ENCODE measurements at regions not wholly inside any gene's neighbourhood (a gene's known extent, or its start where the extent isn't known, plus 50 kb on each side); places are given as distances from the start of the nearest gene placed in this dataset.

DNA sequence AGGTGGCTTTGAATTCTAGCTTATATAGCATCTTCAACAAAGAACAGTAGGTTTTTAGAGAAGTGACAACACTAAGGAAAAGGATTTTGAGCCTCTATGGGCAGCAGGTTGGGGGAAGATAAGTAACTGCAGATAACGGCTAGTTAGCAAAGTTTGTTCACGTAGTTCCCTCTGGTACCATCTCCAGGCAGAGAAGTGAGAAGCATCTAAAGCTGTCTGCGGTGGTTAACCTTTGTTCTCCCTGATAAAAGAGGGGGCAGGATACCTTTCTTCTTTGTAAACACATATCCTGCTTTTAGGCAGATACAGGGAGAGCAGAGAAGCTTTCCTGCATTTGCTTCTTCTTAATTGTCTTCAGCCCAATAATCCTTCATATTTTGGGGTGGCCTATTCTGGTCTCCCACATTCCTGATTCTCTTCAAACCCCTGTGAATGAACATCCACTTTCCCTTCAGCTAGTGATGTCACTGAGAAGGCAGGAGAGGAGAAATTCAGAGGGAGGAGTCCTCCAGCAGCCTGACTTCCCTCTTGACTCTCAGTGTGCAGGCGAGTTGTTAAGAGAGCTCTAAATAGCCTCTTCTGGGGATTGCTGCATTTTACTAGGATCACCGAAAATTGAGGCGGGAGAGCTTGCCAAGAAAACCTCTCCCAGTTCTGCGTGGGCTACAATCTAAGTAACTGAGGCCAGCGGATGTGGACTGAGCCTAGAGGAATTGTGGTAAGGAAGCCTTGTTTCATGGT lies 393.7 kb upstream of the C2CD4B start:
- Mint-ChIP-seq H3K4me1 (ENCODE audit: insufficient read depth, unreplicated experiment) (no peaks in the 10 kb centered on the region), H3K27me3 (ENCODE audit: insufficient read depth, unreplicated experiment) (no peaks in the 10 kb centered on the region), H3K27ac (ENCODE audit: low read depth, unreplicated experiment) (no peak overlapping the region), H3K36me3 (ENCODE audit: insufficient read depth, unreplicated experiment) (no peaks in the 10 kb centered on the region), H3K9me3 (ENCODE audit: unreplicated experiment) (no peaks in the 10 kb centered on the region), H3K4me3 (ENCODE audit: unreplicated experiment) (no peak overlapping the region)
- intact Hi-C loops (cut with micrococcal nuclease) = no loop called here
- BruUV-seq (replicated peaks) = no TSS peak
- TF ChIP-seq, protein P1, sequence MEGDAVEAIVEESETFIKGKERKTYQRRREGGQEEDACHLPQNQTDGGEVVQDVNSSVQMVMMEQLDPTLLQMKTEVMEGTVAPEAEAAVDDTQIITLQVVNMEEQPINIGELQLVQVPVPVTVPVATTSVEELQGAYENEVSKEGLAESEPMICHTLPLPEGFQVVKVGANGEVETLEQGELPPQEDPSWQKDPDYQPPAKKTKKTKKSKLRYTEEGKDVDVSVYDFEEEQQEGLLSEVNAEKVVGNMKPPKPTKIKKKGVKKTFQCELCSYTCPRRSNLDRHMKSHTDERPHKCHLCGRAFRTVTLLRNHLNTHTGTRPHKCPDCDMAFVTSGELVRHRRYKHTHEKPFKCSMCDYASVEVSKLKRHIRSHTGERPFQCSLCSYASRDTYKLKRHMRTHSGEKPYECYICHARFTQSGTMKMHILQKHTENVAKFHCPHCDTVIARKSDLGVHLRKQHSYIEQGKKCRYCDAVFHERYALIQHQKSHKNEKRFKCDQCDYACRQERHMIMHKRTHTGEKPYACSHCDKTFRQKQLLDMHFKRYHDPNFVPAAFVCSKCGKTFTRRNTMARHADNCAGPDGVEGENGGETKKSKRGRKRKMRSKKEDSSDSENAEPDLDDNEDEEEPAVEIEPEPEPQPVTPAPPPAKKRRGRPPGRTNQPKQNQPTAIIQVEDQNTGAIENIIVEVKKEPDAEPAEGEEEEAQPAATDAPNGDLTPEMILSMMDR (IDR thresholded peaks at IDR 0.05; ENCODE audit: unreplicated experiment) = no peak
- POLR2A ChIA-PET = interaction anchor here (0.6 kb wide), 1 partner anchor 54 kb away, joined by 3 read pairs; no protein-coding TSS in a partner anchor
- no peak for DNase-seq (ENCODE audit: unreplicated experiment)
- CTCF ChIA-PET = interaction anchor here (0.5 to 0.6 kb wide), 2 partner anchors 83 to 117 kb away, joined by 3 read pairs; no protein-coding TSS in a partner anchor

DNA sequence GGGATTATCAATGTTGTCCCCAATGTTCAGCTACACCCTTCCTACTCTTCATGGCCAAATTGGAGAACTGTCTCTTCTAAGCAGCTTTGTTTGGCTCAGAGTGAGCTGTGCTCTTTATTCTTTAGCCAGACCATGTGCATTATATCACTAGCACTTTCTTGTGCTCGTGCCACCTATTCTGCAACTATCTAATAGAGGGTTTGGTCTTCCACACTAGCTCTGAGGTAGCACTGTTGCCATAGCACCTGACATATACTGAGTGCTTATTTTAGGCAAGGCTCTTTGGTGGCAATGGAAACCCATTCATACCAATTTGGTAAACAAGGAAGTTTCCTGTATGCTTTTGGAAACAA lies 394.3 kb upstream of the C2CD4B start:
- CTCF ChIA-PET = interaction anchor here (0.5 kb wide), 1 partner anchor 82 kb away, joined by 3 read pairs; no protein-coding TSS in a partner anchor
- POLR2A ChIA-PET = no interaction called here
- no peak overlapping the region for H3K27ac Mint-ChIP-seq (ENCODE audit: low read depth, unreplicated experiment)
- intact Hi-C loops (cut with micrococcal nuclease) = no loop called here
- DNase-seq (ENCODE audit: unreplicated experiment) = no peak
- H3K9me3 Mint-ChIP-seq (ENCODE audit: unreplicated experiment) = no peaks in the 10 kb centered on the region
- H3K36me3 Mint-ChIP-seq (ENCODE audit: insufficient read depth, unreplicated experiment) = no peaks in the 10 kb centered on the region
- no peaks in the 10 kb centered on the region for H3K27me3 Mint-ChIP-seq (ENCODE audit: insufficient read depth, unreplicated experiment)
- no peaks in the 10 kb centered on the region for H3K4me1 Mint-ChIP-seq (ENCODE audit: insufficient read depth, unreplicated experiment)
- no peak overlapping the region for H3K4me3 Mint-ChIP-seq (ENCODE audit: unreplicated experiment)
- TF ChIP-seq, protein P1 (IDR thresholded peaks at IDR 0.05; ENCODE audit: unreplicated experiment) = no peak
- no TSS peak for BruUV-seq (replicated peaks)

DNA sequence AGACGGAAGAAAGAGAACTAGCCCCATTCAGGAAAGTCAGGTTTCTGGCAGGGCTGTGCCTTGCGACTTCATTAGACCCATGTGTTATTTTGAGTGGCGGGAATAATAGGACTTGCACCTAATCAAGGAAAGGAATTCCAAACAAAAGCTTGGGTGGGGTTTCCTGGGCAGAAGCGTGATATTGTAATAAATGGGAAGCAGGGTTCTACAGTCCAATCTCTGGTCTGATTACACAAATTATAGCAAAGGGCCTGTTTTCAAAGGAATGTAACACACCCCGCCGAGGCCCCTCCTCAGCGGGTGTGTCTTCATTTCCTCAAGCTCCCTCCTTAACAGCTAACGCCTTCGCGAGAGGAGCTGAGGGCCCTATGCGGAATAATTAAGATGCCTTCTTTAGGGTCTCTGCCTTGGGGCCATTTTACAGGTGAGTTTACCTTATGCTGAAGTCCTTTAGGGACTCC lies 396.0 kb upstream of the C2CD4B start:
- Mint-ChIP-seq H3K9me3 (ENCODE audit: unreplicated experiment) (no peaks in the 10 kb centered on the region), H3K27ac (ENCODE audit: low read depth, unreplicated experiment) (no peak overlapping the region), H3K4me3 (ENCODE audit: unreplicated experiment) (no peak overlapping the region), H3K36me3 (ENCODE audit: insufficient read depth, unreplicated experiment) (no peaks in the 10 kb centered on the region), H3K4me1 (ENCODE audit: insufficient read depth, unreplicated experiment) (no peaks in the 10 kb centered on the region), H3K27me3 (ENCODE audit: insufficient read depth, unreplicated experiment) (no peaks in the 10 kb centered on the region)
- POLR2A ChIA-PET = no interaction called here
- TF ChIP-seq, protein P1 (IDR thresholded peaks at IDR 0.05; ENCODE audit: unreplicated experiment) = no peak
- DNase-seq (ENCODE audit: unreplicated experiment) = no peak
- BruUV-seq (replicated peaks) = no TSS peak
- CTCF ChIA-PET = interaction anchor here (0.6 kb wide), 1 partner anchor 128 kb away, joined by 3 read pairs; no protein-coding TSS in a partner anchor
- intact Hi-C loops (cut with micrococcal nuclease) = no loop called here

DNA sequence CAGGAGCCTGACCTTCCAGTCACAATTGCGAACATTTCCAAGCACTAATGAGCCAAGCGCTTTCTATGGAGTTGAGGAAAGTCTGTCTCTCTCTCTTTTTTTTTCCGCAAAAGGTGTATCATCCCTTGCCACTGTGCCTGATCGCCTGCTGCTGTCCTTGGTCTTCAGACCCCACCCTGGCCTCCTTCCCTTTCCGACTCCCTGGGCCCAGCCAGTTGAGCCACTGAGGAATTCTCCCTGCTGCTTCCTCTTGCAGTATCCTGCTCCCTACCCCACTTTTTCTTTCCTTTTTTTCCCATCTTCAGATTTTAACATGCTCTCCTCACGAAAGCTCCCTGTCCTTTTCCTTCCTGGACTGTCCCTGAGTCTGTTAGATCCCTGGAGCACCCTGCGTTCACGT lies 396.5 kb upstream of the C2CD4B start:
- CTCF ChIA-PET = interaction anchor here (0.6 kb wide), 1 partner anchor 128 kb away, joined by 3 read pairs; no protein-coding TSS in a partner anchor
- H3K36me3 Mint-ChIP-seq (ENCODE audit: insufficient read depth, unreplicated experiment) = no peaks in the 10 kb centered on the region
- no peaks in the 10 kb centered on the region for H3K27me3 Mint-ChIP-seq (ENCODE audit: insufficient read depth, unreplicated experiment)
- no peak for DNase-seq (ENCODE audit: unreplicated experiment)
- no peaks in the 10 kb centered on the region for H3K9me3 Mint-ChIP-seq (ENCODE audit: unreplicated experiment)
- no TSS peak for BruUV-seq (replicated peaks)
- no peak overlapping the region for H3K27ac Mint-ChIP-seq (ENCODE audit: low read depth, unreplicated experiment)
- intact Hi-C loops (cut with micrococcal nuclease) = no loop called here
- POLR2A ChIA-PET = no interaction called here
- H3K4me3 Mint-ChIP-seq (ENCODE audit: unreplicated experiment) = no peak overlapping the region
- no peaks in the 10 kb centered on the region for H3K4me1 Mint-ChIP-seq (ENCODE audit: insufficient read depth, unreplicated experiment)
- TF ChIP-seq, protein P1 (IDR thresholded peaks at IDR 0.05; ENCODE audit: unreplicated experiment) = no peak
